Smooth muscle cell (in vitro differentiated cells): ENCODE measurements at regions not wholly inside any gene's neighbourhood (a gene's known extent, or its start where the extent isn't known, plus 50 kb on each side); places are given as distances from the start of the nearest gene placed in this dataset.

Experiments
- DNase-seq: peaks from one replicate; lab custom pipeline; 2025; ENCODE audit not compliant: unreplicated experiment; lab: John Stamatoyannopoulos, UW
- H2AFZ ChIP-seq: fragments of 200-600 bp; sonication (generic); 2 replicates; pipeline ENCODE4 v1.6.0; 2016; ENCODE audit warnings: antibody characterized with exemption, low read depth, mild to moderate bottlenecking
- H3F3A ChIP-seq: fragments of 200-600 bp; sonication (generic); 2 replicates; pipeline ENCODE4 v1.6.0; 2017; ENCODE audit warnings: antibody characterized with exemption, low read depth
- H3K27ac ChIP-seq: fragments of 200-600 bp; sonication (generic); 2 replicates; pipeline ENCODE4 v1.5.1; 2016; ENCODE audit warnings: low read depth, mild to moderate bottlenecking
- H3K27me3 ChIP-seq: fragments of 200-600 bp; sonication (generic); 2 replicates; pipeline ENCODE4 v1.6.1; 2016; ENCODE audit warnings: low read depth, mild to moderate bottlenecking
- H3K36me3 ChIP-seq: fragments of 200-600 bp; sonication (generic); 2 replicates; pipeline ENCODE4 v1.5.1; 2016; ENCODE audit warnings: low read depth
- H3K4me1 ChIP-seq: fragments of 200-600 bp; sonication (generic); 2 replicates; pipeline ENCODE4 v1.5.1; 2016; ENCODE audit warnings: low read depth
- H3K4me2 ChIP-seq: fragments of 200-600 bp; sonication (generic); 2 replicates; pipeline ENCODE4 v1.6.0; 2016; ENCODE audit warnings: mild to moderate bottlenecking
- H3K4me3 ChIP-seq: fragments of 200-600 bp; sonication (generic); 2 replicates; pipeline ENCODE4 v1.5.1; 2016; ENCODE audit warnings: mild to moderate bottlenecking
- H3K79me2 ChIP-seq: fragments of 200-600 bp; sonication (generic); 2 replicates; pipeline ENCODE4 v1.6.0; 2016; ENCODE audit warnings: low read depth, mild to moderate bottlenecking
- H3K9ac ChIP-seq: fragments of 200-600 bp; sonication (generic); 2 replicates; pipeline ENCODE4 v1.6.0; 2016; ENCODE audit warnings: low read depth
- H3K9me3 ChIP-seq: fragments of 200-600 bp; sonication (generic); replicated peaks from 2 replicates; pipeline ENCODE4 v1.5.1; 2016; ENCODE audit warnings: low read depth
- H4K20me1 ChIP-seq: fragments of 200-600 bp; sonication (generic); 2 replicates; pipeline ENCODE4 v1.6.0; 2016; ENCODE audit warnings: low read depth
- whole genome bisulfite sequencing: methylation state at CpG from one replicate; pipeline ENCODE4 v1.1.7; 2016; ENCODE audit warnings: low lambda C conversion rate; 5-methylcytosine and 5-hydroxymethylcytosine counted together
- TF ChIP-seq, protein P1 (sequence below): fragments of 200-600 bp; sonication (generic); IDR thresholded peaks from 2 replicates; pipeline ENCODE4 v1.5.1; 2017; ENCODE audit warnings: borderline replicate concordance, mild to moderate bottlenecking, antibody characterized with exemption; ENCODE audit not compliant: insufficient read depth, poor library complexity, severe bottlenecking

- no peaks in the 10 kb centered on the region for H3K79me2 ChIP-seq
Observed at GRCh38 chr9:117552811-117553210, 138.0 kb upstream of the ASTN2 start.

DNA sequence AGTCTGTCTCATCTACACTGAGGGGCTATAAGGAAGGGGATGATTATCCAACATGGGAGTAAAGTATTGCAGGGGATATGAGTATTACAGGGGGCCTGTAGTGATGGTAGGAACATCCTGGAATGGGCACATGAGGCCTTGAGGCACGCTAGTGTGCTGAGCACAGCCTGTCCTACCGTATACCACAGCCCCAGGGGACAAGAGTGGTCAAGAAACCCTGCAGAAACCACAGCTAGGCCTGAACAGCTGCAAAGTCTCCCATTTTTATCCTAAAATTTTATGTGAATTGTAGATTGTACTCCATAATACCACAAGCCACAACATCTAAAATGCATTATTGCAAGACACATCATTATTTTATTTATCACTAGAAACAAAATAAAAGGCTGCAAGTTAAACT, 136.3 kb upstream of the ASTN2 start:
- Histone ChIP-seq H3K9ac (no peak overlapping the region), H3K9me3 (no peaks in the 10 kb centered on the region), H3K27me3 (peaks cover 7% of the 10 kb centered on the region), H3K4me1 (no peaks in the 10 kb centered on the region), H3F3A (no peaks in the 10 kb centered on the region), H3K79me2 (no peaks in the 10 kb centered on the region), H3K27ac (no peak overlapping the region), H3K4me2 (no peak overlapping the region), H2AFZ (no peak overlapping the region), H3K4me3 (no peak overlapping the region), H4K20me1 (no peaks in the 10 kb centered on the region), H3K36me3 (no peaks in the 10 kb centered on the region)
- TF ChIP-seq, protein P1, sequence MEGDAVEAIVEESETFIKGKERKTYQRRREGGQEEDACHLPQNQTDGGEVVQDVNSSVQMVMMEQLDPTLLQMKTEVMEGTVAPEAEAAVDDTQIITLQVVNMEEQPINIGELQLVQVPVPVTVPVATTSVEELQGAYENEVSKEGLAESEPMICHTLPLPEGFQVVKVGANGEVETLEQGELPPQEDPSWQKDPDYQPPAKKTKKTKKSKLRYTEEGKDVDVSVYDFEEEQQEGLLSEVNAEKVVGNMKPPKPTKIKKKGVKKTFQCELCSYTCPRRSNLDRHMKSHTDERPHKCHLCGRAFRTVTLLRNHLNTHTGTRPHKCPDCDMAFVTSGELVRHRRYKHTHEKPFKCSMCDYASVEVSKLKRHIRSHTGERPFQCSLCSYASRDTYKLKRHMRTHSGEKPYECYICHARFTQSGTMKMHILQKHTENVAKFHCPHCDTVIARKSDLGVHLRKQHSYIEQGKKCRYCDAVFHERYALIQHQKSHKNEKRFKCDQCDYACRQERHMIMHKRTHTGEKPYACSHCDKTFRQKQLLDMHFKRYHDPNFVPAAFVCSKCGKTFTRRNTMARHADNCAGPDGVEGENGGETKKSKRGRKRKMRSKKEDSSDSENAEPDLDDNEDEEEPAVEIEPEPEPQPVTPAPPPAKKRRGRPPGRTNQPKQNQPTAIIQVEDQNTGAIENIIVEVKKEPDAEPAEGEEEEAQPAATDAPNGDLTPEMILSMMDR, result no peak
- no peak for DNase-seq
- WGBS, result 44% methylated on average over 2 of the region's 2 CpGs

More at GRCh38 chr9:117552811-117553210, 138.0 kb upstream of the ASTN2 start:
- Histone ChIP-seq H3F3A (no peaks in the 10 kb centered on the region), H3K4me2 (no peak overlapping the region), H3K27me3 (no peaks in the 10 kb centered on the region), H3K27ac (no peak overlapping the region), H2AFZ (no peak overlapping the region), H4K20me1 (no peaks in the 10 kb centered on the region), H3K36me3 (no peaks in the 10 kb centered on the region), H3K9ac (no peak overlapping the region), H3K4me3 (no peak overlapping the region), H3K4me1 (no peaks in the 10 kb centered on the region), H3K9me3 (no peaks in the 10 kb centered on the region)
- no peak for DNase-seq
- TF ChIP-seq, protein P1, result no peak
- 90% methylated on average over 2 of the region's 2 CpGs for WGBS

- TF ChIP-seq, protein P1, result no peak
- Histone ChIP-seq H2AFZ (no peak overlapping the region), H3K4me1 (no peaks in the 10 kb centered on the region), H3K27me3 (peaks cover 7% of the 10 kb centered on the region), H4K20me1 (no peaks in the 10 kb centered on the region), H3K79me2 (no peaks in the 10 kb centered on the region), H3K4me2 (no peak overlapping the region), H3K27ac (no peak overlapping the region), H3K9ac (no peak overlapping the region), H3K4me3 (no peak overlapping the region), H3K9me3 (no peaks in the 10 kb centered on the region), H3K36me3 (no peaks in the 10 kb centered on the region), H3F3A (no peaks in the 10 kb centered on the region)
- DNase-seq, result no peak
- WGBS, result 19% methylated on average over 3 of the region's 3 CpGs
Observed at GRCh38 chr9:117549444-117549843, 134.6 kb upstream of the ASTN2 start.

GRCh38 chr9:117548556-117548955, 133.7 kb upstream of the ASTN2 start:
- 71% methylated on average over 2 of the region's 2 CpGs for WGBS
- H3K27me3 ChIP-seq, result peaks cover 7% of the 10 kb centered on the region

More at GRCh38 chr9:117548556-117548955, 133.7 kb upstream of the ASTN2 start:
- Histone ChIP-seq H3K4me1 (no peaks in the 10 kb centered on the region), H3K9me3 (no peaks in the 10 kb centered on the region), H3K36me3 (no peaks in the 10 kb centered on the region), H3K9ac (no peak overlapping the region), H3K27ac (no peak overlapping the region), H4K20me1 (no peaks in the 10 kb centered on the region), H3K79me2 (no peaks in the 10 kb centered on the region), H3F3A (no peaks in the 10 kb centered on the region), H3K4me2 (no peak overlapping the region), H2AFZ (no peak overlapping the region), H3K4me3 (no peak overlapping the region)
- TF ChIP-seq, protein P1, result no peak
- DNase-seq, result no peak
